ENCODE measurements at regions not wholly inside any gene's neighbourhood (a gene's known extent, or its start where the extent isn't known, plus 50 kb on each side); places are given as distances from the start of the nearest gene placed in this dataset.
A peak's percentile ranks its signal among the peaks of the same experiment; 100 is the strongest.

- TF ChIP-seq CTCF (IDR thresholded peaks at IDR 0.05; ENCODE audit: insufficient read depth, low read depth, low read length, missing control alignments), result no peak
- no peak for DNase-seq (ENCODE audit: low read depth)
- no peak overlapping the region for H3K4me3 ChIP-seq (ENCODE audit: low read depth, low read length)
Measured at GRCh38 chr1:48105165-48105564, 108.0 kb upstream of the TRABD2B start.

GRCh38 chr1:48103495-48103894, 106.3 kb upstream of the TRABD2B start:
- DNase-seq (ENCODE audit: low read depth), result no peak
- no peak overlapping the region for H3K4me3 ChIP-seq (ENCODE audit: low read depth, low read length)
- no peak for TF ChIP-seq CTCF (IDR thresholded peaks at IDR 0.05; ENCODE audit: insufficient read depth, low read depth, low read length, missing control alignments)

- no peak overlapping the region for H3K4me3 ChIP-seq (ENCODE audit: low read depth, low read length)
- DNase-seq (ENCODE audit: low read depth), result no peak
- no peak for TF ChIP-seq CTCF (IDR thresholded peaks at IDR 0.05; ENCODE audit: insufficient read depth, low read depth, low read length, missing control alignments)
Measured at GRCh38 chr1:48102766-48103165, 105.6 kb upstream of the TRABD2B start.

- TF ChIP-seq CTCF (IDR thresholded peaks at IDR 0.05; ENCODE audit: insufficient read depth, low read depth, low read length, missing control alignments), result no peak
- no peak for DNase-seq (ENCODE audit: low read depth)
- no peak overlapping the region for H3K4me3 ChIP-seq (ENCODE audit: low read depth, low read length)
Measured at GRCh38 chr1:48099072-48099773, 102.0 kb upstream of the TRABD2B start.

GRCh38 chr1:48093696-48094528, 96.7 kb upstream of the TRABD2B start:
- DNase-seq (ENCODE audit: low read depth), result peak; percentile 75
- no peak overlapping the region for H3K4me3 ChIP-seq (ENCODE audit: low read depth, low read length)
- TF ChIP-seq CTCF (IDR thresholded peaks at IDR 0.05; ENCODE audit: insufficient read depth, low read depth, low read length, missing control alignments), result peak; percentile 88

- no peak for DNase-seq (ENCODE audit: low read depth)
- no peak overlapping the region for H3K4me3 ChIP-seq (ENCODE audit: low read depth, low read length)
- TF ChIP-seq CTCF (IDR thresholded peaks at IDR 0.05; ENCODE audit: insufficient read depth, low read depth, low read length, missing control alignments), result no peak
Measured at GRCh38 chr1:48093147-48093546, 96.0 kb upstream of the TRABD2B start.

Measured in GM12865 (cell line).